NCI-H82 treated with DMSO at 0.1 percent for 48 hours (cell line): ENCODE measurements at regions not wholly inside any gene's neighbourhood (a gene's known extent, or its start where the extent isn't known, plus 50 kb on each side); places are given as distances from the start of the nearest gene placed in this dataset.
"Not testable (repeated sequence)": the region's sequence is repeated elsewhere in the genome, so short reads cannot be mapped to it uniquely, and the experiment has no call there.

Experiments used
- DNase-seq: peaks from one replicate; lab custom pipeline; 2025; ENCODE audit not compliant: unreplicated experiment; lab: John Stamatoyannopoulos, UW

- DNase-seq = no peak
These were observed 239.1 kb upstream of the RUNX1 start for GRCh38 chr21:35288238-35288637.

DNA sequence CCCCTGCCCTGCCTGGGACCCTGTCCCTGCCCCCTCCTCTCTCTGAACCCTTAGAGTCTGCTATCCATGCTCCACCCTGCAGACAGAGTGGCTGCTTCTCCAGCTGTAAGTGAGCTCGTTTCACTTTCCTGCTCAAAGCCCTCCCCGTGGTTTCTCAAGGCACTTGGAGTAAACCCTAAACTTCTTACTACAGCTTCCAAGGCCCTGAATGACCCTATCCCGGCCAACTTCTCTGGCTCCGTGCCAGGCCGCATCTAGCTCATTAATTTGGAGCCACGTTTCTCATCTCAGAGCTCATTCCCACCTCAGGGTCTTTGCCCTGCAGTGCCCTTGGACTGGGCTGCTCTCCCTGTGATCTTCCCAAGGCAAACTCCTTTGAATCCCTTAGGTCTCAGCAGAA, 235.1 kb upstream of the RUNX1 start:
- no peak for DNase-seq

GRCh38 chr21:35282944-35283343, 233.8 kb upstream of the RUNX1 start:
- DNase-seq = no peak

DNA sequence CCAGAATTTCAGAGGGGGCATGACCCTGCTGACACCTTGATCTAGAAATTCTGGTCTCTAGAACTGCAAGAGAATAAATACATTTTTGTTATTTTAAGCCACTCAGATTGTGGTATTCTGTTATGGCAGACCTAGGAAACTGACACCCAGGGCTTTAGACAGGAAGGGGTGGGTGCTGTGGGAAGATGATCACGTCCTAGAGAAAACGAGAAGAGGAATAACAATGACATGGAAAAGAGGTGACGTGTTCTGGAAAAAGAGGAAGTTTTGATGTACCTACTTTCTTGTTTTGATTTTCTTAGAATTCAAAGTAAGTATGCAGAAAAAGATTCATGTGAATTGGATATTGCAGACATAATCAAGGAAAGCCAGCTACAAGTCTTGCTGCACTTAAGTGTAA, 232.9 kb upstream of the RUNX1 start:
- DNase-seq = no peak

DNA sequence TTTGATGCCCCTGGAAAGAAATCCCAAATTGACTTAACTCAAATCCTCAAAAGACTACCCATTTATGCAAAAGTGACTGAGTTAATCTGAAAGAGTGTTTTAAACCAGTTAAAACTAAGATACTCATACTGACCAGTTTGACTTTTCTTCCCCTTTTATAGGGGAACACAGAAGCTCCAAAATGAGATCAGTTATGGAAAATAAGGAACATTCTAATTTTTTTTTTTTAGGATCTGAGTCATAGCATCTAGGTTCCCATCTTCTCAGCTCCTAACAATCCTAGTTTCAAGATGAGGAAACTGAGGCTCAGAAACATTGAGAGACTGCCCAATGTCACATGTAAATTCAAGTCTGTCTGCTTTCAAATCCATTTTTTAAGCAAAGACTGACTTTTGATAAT, 231.1 kb upstream of the RUNX1 start:
- no peak for DNase-seq

- DNase-seq = no peak
These were observed 226.7 kb upstream of the RUNX1 start for GRCh38 chr21:35275776-35276175.

GRCh38 chr21:35274923-35275322, 225.8 kb upstream of the RUNX1 start:
- DNase-seq = no peak

DNA sequence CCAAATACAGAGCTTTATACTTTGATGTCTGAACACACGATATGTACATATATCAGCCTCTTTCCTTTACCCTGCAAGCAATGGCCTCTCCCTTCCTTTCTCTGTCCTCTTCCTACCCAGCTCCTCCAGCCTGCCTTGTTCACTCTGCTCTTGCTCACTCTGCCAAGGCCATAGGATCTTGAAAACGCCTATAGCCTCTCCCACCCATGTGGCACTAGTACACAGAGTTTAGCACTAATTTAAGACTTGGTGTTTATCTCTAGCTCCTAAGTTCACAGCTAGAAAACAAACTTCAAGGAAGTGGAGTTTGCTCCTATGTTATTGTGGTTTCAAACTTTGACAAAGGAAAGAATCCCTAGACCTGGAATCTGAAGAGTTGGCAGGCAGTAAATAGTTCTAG, 225.0 kb upstream of the RUNX1 start:
- DNase-seq = no peak

- no peak for DNase-seq
These were observed 224.2 kb upstream of the RUNX1 start for GRCh38 chr21:35273333-35273732.

GRCh38 chr21:35271344-35272118, 222.4 kb upstream of the RUNX1 start:
- DNase-seq = not testable (repeated sequence)

DNA sequence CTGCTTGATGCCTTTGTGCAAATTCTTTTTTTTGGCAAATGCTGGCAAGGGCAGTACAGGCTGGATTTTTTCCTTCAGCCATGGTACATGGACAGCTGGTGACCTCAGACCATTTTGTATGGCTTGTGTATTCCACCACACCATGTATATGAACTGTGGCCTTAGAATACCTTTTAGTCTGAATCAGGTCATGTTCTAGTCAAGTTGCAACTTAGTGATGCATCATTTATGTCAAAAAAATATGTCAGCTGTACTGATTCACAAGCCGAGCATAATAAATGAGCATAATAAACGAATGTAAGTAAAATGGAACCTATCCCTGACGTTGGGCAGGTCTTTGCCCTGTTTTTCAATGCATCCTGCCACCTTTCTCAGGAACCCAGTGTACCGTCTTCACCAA, 219.7 kb upstream of the RUNX1 start:
- no peak for DNase-seq

DNA sequence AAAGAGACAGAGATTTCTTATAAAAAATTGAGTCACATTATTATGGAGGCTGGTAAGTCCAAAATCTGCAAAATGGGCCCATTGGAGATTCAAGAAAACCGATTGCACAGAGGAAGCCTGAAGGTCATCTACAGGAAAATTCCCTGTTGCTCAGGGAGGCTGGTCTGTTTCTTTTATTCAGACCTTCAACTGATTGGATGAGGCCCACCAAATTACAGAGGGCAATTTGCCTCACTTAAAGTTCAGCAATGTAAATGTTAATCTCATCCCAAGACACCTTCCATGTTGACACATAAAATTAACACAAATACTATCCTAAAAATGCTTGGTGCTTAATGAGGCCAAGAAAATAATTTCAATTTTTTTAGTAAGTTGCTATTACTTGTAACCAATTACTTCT, 219.2 kb upstream of the RUNX1 start:
- DNase-seq = no peak

GRCh38 chr21:35266546-35266945, 217.4 kb upstream of the RUNX1 start:
- no peak for DNase-seq

DNA sequence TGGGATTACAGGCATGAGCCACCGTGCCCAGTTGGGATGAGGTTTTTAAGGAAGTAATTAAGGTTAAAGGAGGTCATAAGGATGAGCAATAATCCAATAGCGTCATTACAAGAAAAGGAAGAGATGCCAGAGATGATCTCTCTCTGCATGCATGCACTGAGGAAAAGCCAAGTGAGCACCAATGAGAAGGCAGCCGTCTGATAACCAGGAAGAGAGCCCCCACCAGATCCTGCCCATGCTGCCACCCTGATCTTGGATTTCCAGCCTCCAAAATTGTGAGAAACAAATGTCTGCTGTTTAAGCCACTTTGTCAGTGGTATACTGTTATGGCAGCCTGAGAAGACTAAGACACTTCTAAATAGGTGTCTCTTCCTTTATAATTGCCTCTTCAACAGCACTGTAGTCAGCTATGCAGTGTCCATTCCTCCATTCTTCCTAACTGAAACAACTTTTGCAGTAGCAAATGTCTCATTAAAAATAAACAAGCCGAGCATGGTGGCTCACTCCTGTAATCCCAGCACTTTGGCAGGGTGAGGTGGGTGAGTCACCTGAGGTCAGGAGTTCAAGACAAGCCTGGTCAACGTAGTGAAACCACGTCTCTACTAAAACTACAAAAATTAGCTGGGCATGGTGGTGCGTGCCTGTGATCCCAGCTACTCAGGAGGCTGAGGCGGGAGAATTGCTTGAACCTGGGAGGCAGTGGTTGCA, 216.2 kb upstream of the RUNX1 start:
- no peak for DNase-seq

- DNase-seq = no peak
These were observed 210.4 kb upstream of the RUNX1 start for GRCh38 chr21:35259457-35259856.

DNA sequence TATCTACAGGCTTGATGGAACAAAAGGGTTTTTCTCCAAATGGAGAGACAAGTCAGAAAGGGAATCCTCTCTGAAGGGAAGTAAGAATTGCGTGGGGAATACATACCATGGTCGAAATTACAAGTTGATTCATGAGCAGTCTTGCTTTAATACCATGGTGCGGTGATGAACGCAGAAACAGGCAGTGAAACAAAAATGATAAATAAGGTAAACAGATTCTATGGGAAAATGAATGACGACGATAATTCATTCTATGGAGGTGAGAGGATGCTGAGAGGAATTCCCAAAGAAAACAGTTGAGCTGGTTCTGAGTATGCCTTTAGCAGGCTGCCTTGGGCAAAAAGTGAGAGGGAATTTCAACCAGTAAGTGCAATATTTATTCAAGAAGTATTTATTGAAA, 209.4 kb upstream of the RUNX1 start:
- DNase-seq = no peak

DNA sequence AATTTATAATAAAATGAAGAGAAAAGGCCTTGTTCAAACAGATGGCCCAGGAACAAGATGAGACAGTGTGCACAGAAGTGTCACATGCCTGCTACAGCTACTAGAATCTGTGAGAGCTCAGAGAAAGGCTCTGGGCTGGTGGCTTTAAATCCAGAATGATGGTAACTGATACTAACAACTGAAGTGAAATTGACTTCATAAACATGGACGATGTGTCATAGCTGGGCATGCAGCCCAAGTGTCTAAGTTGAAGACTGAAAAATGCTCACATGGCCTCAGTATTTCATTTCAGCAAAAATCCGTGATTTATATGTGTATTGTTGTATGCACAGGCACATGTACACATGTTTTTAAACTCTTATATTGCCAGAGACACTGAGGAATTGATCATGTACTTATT, 208.3 kb upstream of the RUNX1 start:
- DNase-seq = no peak

GRCh38 chr21:35256468-35256988, 207.4 kb upstream of the RUNX1 start:
- DNase-seq = no peak

DNA sequence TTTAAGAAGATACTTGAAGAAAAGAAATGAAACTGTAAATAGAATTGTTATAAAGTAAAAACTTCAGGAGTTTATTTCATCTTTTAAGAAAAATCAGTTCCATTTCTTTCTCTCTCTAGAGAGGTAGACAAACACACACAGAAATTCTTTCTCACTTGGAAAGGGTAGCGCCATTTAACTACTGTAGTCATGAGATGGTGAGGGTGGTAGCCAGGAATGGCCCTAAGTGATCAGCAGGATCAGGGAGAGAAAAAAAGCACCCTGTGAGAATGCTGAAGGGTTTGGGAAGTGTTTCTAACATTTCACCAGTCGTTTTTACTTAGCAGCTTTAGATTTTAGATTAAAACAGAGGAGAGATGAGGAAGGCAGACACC, 205.7 kb upstream of the RUNX1 start:
- no peak for DNase-seq

GRCh38 chr21:35254006-35254764, 205.1 kb upstream of the RUNX1 start:
- DNase-seq = no peak

GRCh38 chr21:35252831-35253230, 203.7 kb upstream of the RUNX1 start:
- DNase-seq = no peak

DNA sequence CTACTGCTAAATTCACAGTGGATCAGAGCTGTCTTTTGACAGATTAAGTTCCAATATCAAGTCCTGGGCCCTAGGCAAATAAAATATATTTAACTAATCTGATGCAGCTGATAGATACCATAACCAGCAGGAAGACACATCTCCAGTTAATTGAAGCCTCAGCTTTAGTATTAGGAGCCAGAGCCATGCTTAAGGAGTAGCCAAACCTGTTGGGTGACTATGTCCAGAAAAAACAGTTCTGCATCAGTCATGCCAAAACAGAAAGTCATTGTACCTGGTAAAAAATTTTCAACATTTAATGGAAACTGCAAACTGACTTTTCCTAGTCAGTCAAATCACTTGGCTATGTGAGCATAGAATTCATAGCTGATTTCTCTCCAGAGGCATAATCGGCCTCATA, 200.5 kb upstream of the RUNX1 start:
- no peak for DNase-seq
